Mesenteric fat pad (tissue), 1 donor: ENCODE measurements at regions not wholly inside any gene's neighbourhood (a gene's known extent, or its start where the extent isn't known, plus 50 kb on each side); places are given as distances from the start of the nearest gene placed in this dataset.
"Not testable (repeated sequence)": the region's sequence is repeated elsewhere in the genome, so short reads cannot be mapped to it uniquely, and the experiment has no call there.

Source experiments
- DNase-seq: peaks from one replicate; pipeline ENCODE4 v3.0.0-alpha.2; 2020; ENCODE audit warnings: low spot score
- donor health status: DM: yes; HTN: yes; CAD: no.

GRCh38 chr15:20272422-20273184, 269.0 kb downstream of the GOLGA6L6 start:
- no peak for DNase-seq

- no peak for DNase-seq
These were observed 270.0 kb downstream of the GOLGA6L6 start for GRCh38 chr15:20271647-20272046.

- not testable (repeated sequence) for DNase-seq
These were observed 271.6 kb downstream of the GOLGA6L6 start for GRCh38 chr15:20269956-20270355.

GRCh38 chr15:20267996-20268395, 273.6 kb downstream of the GOLGA6L6 start:
- DNase-seq: not testable (repeated sequence)

- not testable (repeated sequence) for DNase-seq
These were observed 274.4 kb downstream of the GOLGA6L6 start for GRCh38 chr15:20267051-20267730.

GRCh38 chr15:20265710-20266109, 275.9 kb downstream of the GOLGA6L6 start:
- not testable (repeated sequence) for DNase-seq

- not testable (repeated sequence) for DNase-seq
These were observed 280.0 kb downstream of the GOLGA6L6 start for GRCh38 chr15:20261321-20262280.

- not testable (repeated sequence) for DNase-seq
These were observed 280.9 kb downstream of the GOLGA6L6 start for GRCh38 chr15:20260650-20261049.

GRCh38 chr15:20259559-20260190, 281.9 kb downstream of the GOLGA6L6 start:
- DNase-seq: not testable (repeated sequence)

- DNase-seq: not testable (repeated sequence)
These were observed 285.2 kb downstream of the GOLGA6L6 start for GRCh38 chr15:20256394-20256793.

GRCh38 chr15:20255641-20256040, 286.0 kb downstream of the GOLGA6L6 start:
- DNase-seq: not testable (repeated sequence)

- not testable (repeated sequence) for DNase-seq
These were observed 288.5 kb downstream of the GOLGA6L6 start for GRCh38 chr15:20253047-20253615.

GRCh38 chr15:20252040-20252439, 289.6 kb downstream of the GOLGA6L6 start:
- not testable (repeated sequence) for DNase-seq

GRCh38 chr15:20251214-20252005, 290.2 kb downstream of the GOLGA6L6 start:
- not testable (repeated sequence) for DNase-seq

- DNase-seq: not testable (repeated sequence)
These were observed 291.4 kb downstream of the GOLGA6L6 start for GRCh38 chr15:20250206-20250605.

- DNase-seq: not testable (repeated sequence)
These were observed 292.0 kb downstream of the GOLGA6L6 start for GRCh38 chr15:20249677-20249970.

- not testable (repeated sequence) for DNase-seq
These were observed 293.2 kb downstream of the GOLGA6L6 start for GRCh38 chr15:20248434-20248833.

- DNase-seq: not testable (repeated sequence)
These were observed 294.5 kb downstream of the GOLGA6L6 start for GRCh38 chr15:20247137-20247536.

GRCh38 chr15:20246624-20247023, 295.0 kb downstream of the GOLGA6L6 start:
- not testable (repeated sequence) for DNase-seq

GRCh38 chr15:20245856-20246255, 295.7 kb downstream of the GOLGA6L6 start:
- not testable (repeated sequence) for DNase-seq
